ENCODE measurements at regions not wholly inside any gene's neighbourhood (a gene's known extent, or its start where the extent isn't known, plus 50 kb on each side); places are given as distances from the start of the nearest gene placed in this dataset.

DNA sequence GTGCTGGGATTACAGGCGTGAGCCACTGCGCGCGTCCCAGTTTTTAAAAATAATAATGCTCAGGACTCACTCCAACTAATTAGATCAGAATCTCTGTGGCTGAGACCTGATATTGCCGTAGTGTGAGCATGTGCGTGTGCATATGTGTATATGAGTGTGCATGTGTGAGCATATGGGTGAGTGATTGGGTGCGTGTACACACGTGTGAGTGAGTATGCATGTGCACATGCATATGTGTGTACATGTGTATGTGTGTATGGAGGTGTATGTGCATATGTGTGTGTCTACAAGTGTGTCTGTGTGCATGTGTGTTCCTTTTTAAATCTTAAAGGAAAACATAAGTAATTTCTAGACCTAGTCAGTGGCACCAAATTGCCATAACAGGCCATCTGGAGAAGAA lies 54.8 kb upstream of the CKS2 start:
- H3K4me1 ChIP-seq (ENCODE audit: control insufficient read depth, insufficient read depth, low read length) = no peaks in the 10 kb centered on the region
- H3K27ac ChIP-seq (ENCODE audit: low read depth, low read length) = no peak overlapping the region
- no peak overlapping the region for H3K9ac ChIP-seq (ENCODE audit: low read length)
- no peaks in the 10 kb centered on the region for H3K36me3 ChIP-seq (ENCODE audit: control insufficient read depth, insufficient read depth, low read length)
- no peaks in the 10 kb centered on the region for H3K27me3 ChIP-seq (ENCODE audit: control insufficient read depth, insufficient read depth, low read length)
- H3K9me3 ChIP-seq (ENCODE audit: control insufficient read depth, insufficient read depth, low read depth, low read length) = peaks cover 12% of the 10 kb centered on the region; the same call in 1 of the 2 replicates
- no peak overlapping the region for H3K4me3 ChIP-seq (ENCODE audit: low read depth, low read length)

DNA sequence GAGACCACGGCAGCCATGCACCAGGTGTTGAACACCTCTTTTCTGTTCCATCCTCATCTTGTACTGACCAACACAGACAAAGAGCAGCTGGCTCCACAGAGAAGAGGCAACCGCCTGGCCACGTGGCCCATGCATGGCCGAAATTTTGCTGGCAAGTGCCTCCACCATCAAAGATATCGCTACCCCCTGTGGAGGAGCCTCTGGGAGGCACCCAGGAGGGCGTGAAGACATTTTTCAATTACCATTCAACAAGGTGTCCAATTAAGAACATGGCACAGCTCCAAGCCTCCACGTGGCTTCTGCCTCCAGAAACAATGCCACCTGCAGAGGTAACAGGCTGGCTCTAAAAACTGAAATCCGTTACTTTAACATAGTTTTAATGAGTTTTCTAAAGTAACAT lies 54.4 kb upstream of the CKS2 start:
- Histone ChIP-seq H3K4me3 (ENCODE audit: low read depth, low read length) (no peak overlapping the region), H3K4me1 (ENCODE audit: control insufficient read depth, insufficient read depth, low read length) (no peaks in the 10 kb centered on the region)

DNA sequence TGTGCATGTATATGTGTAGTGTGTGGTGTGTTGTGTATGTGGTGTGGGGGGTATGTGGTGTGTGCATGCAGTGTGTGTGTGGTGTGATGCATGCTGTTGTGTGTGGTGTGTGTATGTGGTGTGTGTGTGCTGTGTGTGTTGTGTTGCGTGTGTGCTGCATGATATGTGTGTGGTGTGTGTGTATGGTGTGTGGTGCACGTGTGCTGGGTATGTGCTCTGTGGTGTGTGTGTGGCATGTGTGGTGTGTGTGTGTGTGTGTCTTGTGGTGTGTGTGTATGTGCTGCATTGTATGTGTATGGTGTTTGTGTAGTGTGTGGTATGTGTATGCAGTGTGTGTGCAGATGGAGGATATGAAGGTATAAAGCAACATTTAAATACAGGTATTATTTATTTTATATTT lies 50.5 kb upstream of the CKS2 start:
- no peaks in the 10 kb centered on the region for H3K36me3 ChIP-seq (ENCODE audit: control insufficient read depth, insufficient read depth, low read length)
- no peak overlapping the region for H3K9ac ChIP-seq (ENCODE audit: low read length)
- no peak overlapping the region for H3K27ac ChIP-seq (ENCODE audit: low read depth, low read length)
- H3K4me1 ChIP-seq (ENCODE audit: control insufficient read depth, insufficient read depth, low read length) = no peaks in the 10 kb centered on the region
- H3K4me3 ChIP-seq (ENCODE audit: low read depth, low read length) = no peak overlapping the region
- no peaks in the 10 kb centered on the region for H3K27me3 ChIP-seq (ENCODE audit: control insufficient read depth, insufficient read depth, low read length)
- no peaks in the 10 kb centered on the region for H3K9me3 ChIP-seq (ENCODE audit: control insufficient read depth, insufficient read depth, low read depth, low read length)

More for the DNA sequence above, 54.4 kb upstream of the CKS2 start:
- Histone ChIP-seq H3K27me3 (ENCODE audit: control insufficient read depth, insufficient read depth, low read length) (no peaks in the 10 kb centered on the region), H3K27ac (ENCODE audit: low read depth, low read length) (no peak overlapping the region), H3K9me3 (ENCODE audit: control insufficient read depth, insufficient read depth, low read depth, low read length) (peaks cover 12% of the 10 kb centered on the region; the same call in 1 of the 2 replicates), H3K9ac (ENCODE audit: low read length) (no peak overlapping the region), H3K36me3 (ENCODE audit: control insufficient read depth, insufficient read depth, low read length) (no peaks in the 10 kb centered on the region)
